ENCODE measurements at regions not wholly inside any gene's neighbourhood (a gene's known extent, or its start where the extent isn't known, plus 50 kb on each side); places are given as distances from the start of the nearest gene placed in this dataset.
A peak's percentile ranks its signal among the peaks of the same experiment; 100 is the strongest.
"Not testable (repeated sequence)": the region's sequence is repeated elsewhere in the genome, so short reads cannot be mapped to it uniquely, and the experiment has no call there.

- not testable (repeated sequence) for H3K36me3 ChIP-seq; DNase-seq (ENCODE audit: low read depth in 1 of 2, low spot score in 1 of 2); H3K27me3 ChIP-seq; H3K4me1 ChIP-seq (ENCODE audit: low read depth); H3K9me3 ChIP-seq (ENCODE audit: low read depth); H3K27ac ChIP-seq
- H3K4me3 ChIP-seq = peak overlapping the region; percentile 19
These were observed 140.7 kb downstream of the SPATA31A7 start for GRCh38 chr9:61330342-61331092.

DNA sequence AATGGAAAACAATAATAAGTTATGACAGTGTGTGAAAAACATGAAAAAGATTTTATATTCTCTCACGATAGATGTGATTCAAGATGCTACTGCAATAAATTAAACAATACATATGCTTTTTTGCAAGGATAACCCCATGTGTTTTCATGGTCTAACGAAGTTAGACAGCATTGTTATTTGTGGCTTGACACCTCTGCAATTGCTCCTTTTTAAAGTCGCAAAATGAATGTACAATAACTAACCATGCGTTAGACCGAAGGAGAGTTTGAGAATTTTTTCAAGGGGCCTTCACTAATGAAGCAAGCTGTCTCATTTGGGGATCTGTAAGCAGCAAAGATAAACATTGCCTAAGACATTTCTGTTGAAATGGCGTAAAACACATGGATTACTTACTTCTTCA is 167.1 kb downstream of the SPATA31A7 start:
- not testable (repeated sequence) for H3K9me3 ChIP-seq (ENCODE audit: low read depth); H3K36me3 ChIP-seq; DNase-seq (ENCODE audit: low read depth in 1 of 2, low spot score in 1 of 2); H3K27me3 ChIP-seq; H3K4me3 ChIP-seq; H3K27ac ChIP-seq; H3K4me1 ChIP-seq (ENCODE audit: low read depth)

DNA sequence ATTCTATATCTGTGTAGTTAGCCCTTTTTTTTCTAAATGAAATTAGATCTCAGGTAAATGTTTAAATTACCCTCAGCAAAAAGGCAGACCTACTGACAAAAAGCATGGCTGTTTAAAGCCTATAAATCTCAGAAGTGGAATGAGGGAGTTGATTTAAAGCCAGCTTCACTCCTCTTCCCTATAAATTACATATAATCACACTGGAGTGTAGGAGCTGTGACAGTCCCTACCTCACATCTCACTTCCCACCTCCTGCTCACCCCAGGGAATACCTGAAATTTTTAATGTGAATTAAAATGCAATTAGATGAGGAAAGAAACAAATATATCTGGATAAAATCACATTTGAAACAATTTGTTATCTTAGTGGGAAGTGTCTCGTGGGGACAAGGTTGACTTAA is 184.6 kb downstream of the SPATA31A7 start:
- not testable (repeated sequence) for H3K27me3 ChIP-seq; H3K9me3 ChIP-seq (ENCODE audit: low read depth); H3K36me3 ChIP-seq; H3K4me3 ChIP-seq; DNase-seq (ENCODE audit: low read depth in 1 of 2, low spot score in 1 of 2); H3K4me1 ChIP-seq (ENCODE audit: low read depth); H3K27ac ChIP-seq

DNA sequence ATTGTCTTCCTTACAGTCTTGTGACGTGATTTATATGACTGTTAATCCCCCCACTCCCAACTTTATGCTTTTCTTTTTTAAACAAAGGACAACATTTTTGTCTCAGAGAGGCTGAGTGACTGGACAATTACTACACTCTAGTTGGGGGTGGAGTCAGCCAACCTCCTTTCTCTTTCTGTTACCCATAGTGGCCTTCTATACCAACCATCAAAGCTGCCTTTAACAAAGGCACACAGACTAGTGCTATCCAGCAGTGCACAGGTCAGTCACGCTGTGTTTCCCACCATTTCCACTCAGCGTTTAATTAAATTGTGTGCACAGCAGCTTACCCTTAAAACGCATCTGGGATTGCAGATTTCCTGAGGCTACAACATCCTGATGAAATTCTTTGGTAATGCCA is 186.3 kb downstream of the SPATA31A7 start:
- H3K4me1 ChIP-seq (ENCODE audit: low read depth); H3K27me3 ChIP-seq; H3K36me3 ChIP-seq; DNase-seq (ENCODE audit: low read depth in 1 of 2, low spot score in 1 of 2); H3K4me3 ChIP-seq; H3K9me3 ChIP-seq (ENCODE audit: low read depth); H3K27ac ChIP-seq: not testable (repeated sequence)

DNA sequence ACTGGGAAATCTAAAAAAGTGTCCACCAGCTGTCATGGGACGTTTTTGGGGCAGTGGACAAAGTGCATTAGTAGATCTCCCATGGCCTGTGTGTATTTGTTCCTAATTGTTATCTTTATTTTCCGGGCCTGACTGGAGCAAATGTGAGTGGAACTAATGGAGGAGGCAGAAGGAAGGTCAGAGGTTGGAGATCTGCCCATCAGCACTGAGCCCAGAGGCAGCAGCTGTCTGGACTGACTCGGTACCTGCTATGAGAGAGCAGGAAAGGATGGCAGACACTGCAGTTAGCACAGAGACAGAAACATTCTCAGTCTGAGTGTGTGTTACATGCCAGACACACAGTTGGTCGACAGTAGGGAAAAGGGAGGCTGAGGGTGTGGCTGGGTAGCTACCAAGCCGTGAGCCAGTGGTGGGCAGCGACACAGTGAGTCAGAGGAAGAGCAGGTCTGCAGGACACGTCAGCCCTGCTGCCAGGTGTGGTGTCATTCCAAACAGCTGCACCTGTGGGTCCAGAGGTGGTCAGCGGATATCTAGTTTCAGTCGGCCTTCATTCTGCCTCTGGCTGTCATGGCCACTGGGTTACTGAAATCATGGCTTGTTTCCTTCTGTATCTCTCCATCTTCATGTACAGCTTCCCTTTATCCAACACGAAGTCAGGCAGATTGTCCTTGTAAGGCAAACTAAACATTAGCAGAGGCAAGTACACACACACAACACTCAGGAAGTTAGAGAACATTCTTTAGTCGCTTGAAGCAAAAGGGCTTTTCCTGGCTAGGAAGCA is 196.4 kb downstream of the SPATA31A7 start:
- not testable (repeated sequence) for H3K9me3 ChIP-seq (ENCODE audit: low read depth); H3K27me3 ChIP-seq; H3K27ac ChIP-seq; DNase-seq (ENCODE audit: low read depth in 1 of 2, low spot score in 1 of 2); H3K4me1 ChIP-seq (ENCODE audit: low read depth); H3K36me3 ChIP-seq; H3K4me3 ChIP-seq

GRCh38 chr9:61386816-61387102 is 196.9 kb downstream of the SPATA31A7 start:
- not testable (repeated sequence) for H3K27ac ChIP-seq

GRCh38 chr9:61402692-61403091 is 212.9 kb downstream of the SPATA31A7 start:
- not testable (repeated sequence) for H3K4me3 ChIP-seq; H3K4me1 ChIP-seq (ENCODE audit: low read depth); DNase-seq (ENCODE audit: low read depth in 1 of 2, low spot score in 1 of 2); H3K9me3 ChIP-seq (ENCODE audit: low read depth); H3K27me3 ChIP-seq; H3K36me3 ChIP-seq; H3K27ac ChIP-seq

More at GRCh38 chr9:61386816-61387102, 196.9 kb downstream of the SPATA31A7 start:
- not testable (repeated sequence) for H3K9me3 ChIP-seq (ENCODE audit: low read depth); H3K4me3 ChIP-seq; H3K27me3 ChIP-seq; H3K36me3 ChIP-seq; H3K4me1 ChIP-seq (ENCODE audit: low read depth); DNase-seq (ENCODE audit: low read depth in 1 of 2, low spot score in 1 of 2)

GRCh38 chr9:61411933-61412605 is 222.2 kb downstream of the SPATA31A7 start:
- not testable (repeated sequence) for H3K36me3 ChIP-seq; H3K9me3 ChIP-seq (ENCODE audit: low read depth); H3K27ac ChIP-seq; H3K4me1 ChIP-seq (ENCODE audit: low read depth); H3K27me3 ChIP-seq; DNase-seq (ENCODE audit: low read depth in 1 of 2, low spot score in 1 of 2); H3K4me3 ChIP-seq

DNA sequence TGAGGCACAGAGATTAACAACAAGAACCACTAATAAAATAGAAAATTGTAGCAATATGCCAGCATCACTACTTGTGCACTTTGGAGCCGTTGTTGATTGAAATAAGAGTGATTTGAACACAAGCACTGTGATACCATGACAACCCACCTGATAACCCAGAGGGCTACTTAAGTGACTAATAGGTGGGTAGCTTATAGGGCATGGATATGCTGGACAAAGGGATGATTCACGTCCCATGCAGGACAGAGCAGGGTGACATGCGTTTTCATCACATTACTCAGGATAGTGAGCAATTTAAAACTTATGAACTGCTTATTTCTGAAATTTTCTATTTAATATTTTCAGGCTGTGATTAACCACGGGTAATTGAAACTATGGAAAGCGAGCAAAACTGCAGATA is 222.9 kb downstream of the SPATA31A7 start:
- H3K27me3 ChIP-seq; DNase-seq (ENCODE audit: low read depth in 1 of 2, low spot score in 1 of 2); H3K27ac ChIP-seq; H3K4me3 ChIP-seq; H3K9me3 ChIP-seq (ENCODE audit: low read depth); H3K4me1 ChIP-seq (ENCODE audit: low read depth); H3K36me3 ChIP-seq: not testable (repeated sequence)

- not testable (repeated sequence) for H3K4me1 ChIP-seq (ENCODE audit: low read depth); H3K27me3 ChIP-seq; H3K4me3 ChIP-seq; H3K27ac ChIP-seq; H3K9me3 ChIP-seq (ENCODE audit: low read depth); DNase-seq (ENCODE audit: low read depth in 1 of 2, low spot score in 1 of 2); H3K36me3 ChIP-seq
These were observed 228.3 kb downstream of the SPATA31A7 start for GRCh38 chr9:61418174-61418573.

- not testable (repeated sequence) for H3K4me1 ChIP-seq (ENCODE audit: low read depth); H3K4me3 ChIP-seq; H3K9me3 ChIP-seq (ENCODE audit: low read depth); H3K27ac ChIP-seq; DNase-seq (ENCODE audit: low read depth in 1 of 2, low spot score in 1 of 2); H3K27me3 ChIP-seq; H3K36me3 ChIP-seq
These were observed 230.6 kb downstream of the SPATA31A7 start for GRCh38 chr9:61420267-61420958.

DNA sequence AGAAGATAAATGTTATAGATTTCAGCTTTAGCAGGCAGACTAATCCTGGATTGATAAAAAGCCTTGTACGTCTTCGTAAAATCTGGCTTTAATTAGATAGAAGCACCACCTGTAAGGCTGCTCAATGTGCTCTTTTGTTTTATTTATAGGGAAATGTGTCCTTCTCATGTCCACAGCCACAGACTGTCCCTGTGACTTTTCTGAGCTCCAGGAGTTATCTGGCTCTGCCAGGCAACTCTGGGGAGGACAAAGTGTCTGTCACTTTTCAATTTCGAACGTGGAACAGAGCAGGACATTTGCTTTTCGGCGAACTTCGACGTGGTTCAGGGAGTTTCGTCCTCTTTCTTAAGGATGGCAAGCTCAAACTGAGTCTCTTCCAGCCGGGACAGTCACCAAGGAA is 257.4 kb downstream of the SPATA31A7 start:
- not testable (repeated sequence) for H3K36me3 ChIP-seq; H3K4me3 ChIP-seq; H3K27ac ChIP-seq; H3K9me3 ChIP-seq (ENCODE audit: low read depth); H3K4me1 ChIP-seq (ENCODE audit: low read depth); DNase-seq (ENCODE audit: low read depth in 1 of 2, low spot score in 1 of 2); H3K27me3 ChIP-seq

DNA sequence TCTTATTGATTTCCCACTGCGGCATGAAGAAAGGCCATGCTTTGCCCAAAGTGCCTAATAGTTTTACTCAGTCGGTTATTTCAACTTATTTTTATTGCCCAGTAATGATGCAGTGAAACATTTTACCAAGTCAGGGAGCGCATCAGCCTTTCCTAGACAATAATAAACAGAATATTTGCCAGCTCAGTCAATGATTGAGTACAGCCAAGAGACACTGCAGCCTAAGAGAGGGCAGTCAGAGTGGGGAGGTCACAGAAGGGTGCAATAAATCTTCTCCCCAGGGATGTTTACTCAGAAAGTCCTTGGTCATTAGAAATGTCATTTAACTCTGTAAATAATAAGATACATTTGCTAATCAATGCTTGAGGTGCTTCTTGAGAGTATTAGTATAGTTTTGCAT is 271.0 kb downstream of the SPATA31A7 start:
- H3K4me1 ChIP-seq (ENCODE audit: low read depth); H3K4me3 ChIP-seq; DNase-seq (ENCODE audit: low read depth in 1 of 2, low spot score in 1 of 2); H3K9me3 ChIP-seq (ENCODE audit: low read depth); H3K36me3 ChIP-seq; H3K27me3 ChIP-seq; H3K27ac ChIP-seq: not testable (repeated sequence)
